Astrocyte (in vitro differentiated cells and primary cell): ENCODE measurements at regions not wholly inside any gene's neighbourhood (a gene's known extent, or its start where the extent isn't known, plus 50 kb on each side); places are given as distances from the start of the nearest gene placed in this dataset.
"Not testable (repeated sequence)": the region's sequence is repeated elsewhere in the genome, so short reads cannot be mapped to it uniquely, and the experiment has no call there.

Experiments
- DNase-seq: peaks from one replicate; pipeline ENCODE4 v3.0.0-alpha.2; 2010; ENCODE audit warnings: low read depth
- FAIRE-seq: peaks from 2 replicates; lab custom pipeline; 2011; peaks lifted over from hg19 to GRCh38; lab: Jason Lieb, UNC
- H2AFZ ChIP-seq: 2 replicates; pipeline ENCODE4 v1.6.0; 2012; ENCODE audit warnings: low read depth, low read length, inconsistent platforms
- H3K27ac ChIP-seq: 2 replicates; pipeline ENCODE4 v1.5.1; 2011; ENCODE audit warnings: low read depth, low read length, inconsistent platforms
- H3K27me3 ChIP-seq: 2 replicates; pipeline ENCODE4 v1.6.0; 2011; ENCODE audit warnings: low read length, inconsistent platforms; ENCODE audit not compliant: insufficient read depth
- H3K36me3 ChIP-seq: 2 replicates; pipeline ENCODE4 v1.5.1; 2011; ENCODE audit warnings: low read length, inconsistent platforms; ENCODE audit not compliant: insufficient read depth
- H3K4me1 ChIP-seq: 2 replicates; pipeline ENCODE4 v1.5.1; 2011; ENCODE audit warnings: low read length, inconsistent platforms; ENCODE audit not compliant: insufficient read depth
- H3K4me2 ChIP-seq: 2 replicates; pipeline ENCODE4 v1.6.0; 2012; ENCODE audit warnings: low read length, inconsistent platforms
- H3K4me3 ChIP-seq: 2 replicates; pipeline ENCODE4 v1.5.1; 2011; ENCODE audit warnings: low read depth, mild to moderate bottlenecking, low read length, inconsistent platforms; ENCODE audit not compliant: insufficient read depth
- H3K79me2 ChIP-seq: 2 replicates; pipeline ENCODE4 v1.6.0; 2012; ENCODE audit warnings: mild to moderate bottlenecking, low read length, inconsistent platforms; ENCODE audit not compliant: insufficient read depth
- H3K9ac ChIP-seq: 2 replicates; pipeline ENCODE4 v1.6.0; 2012; ENCODE audit warnings: mild to moderate bottlenecking, low read length, inconsistent platforms
- H3K9me3 ChIP-seq: 2 replicates; pipeline ENCODE4 v1.5.1; 2012; ENCODE audit warnings: low read depth, mild to moderate bottlenecking, low read length, inconsistent platforms; ENCODE audit not compliant: insufficient read depth
- H4K20me1 ChIP-seq: 2 replicates; pipeline ENCODE4 v1.6.0; 2012; ENCODE audit warnings: low read length, inconsistent platforms; ENCODE audit not compliant: insufficient read depth
- H3K27ac Mint-ChIP-seq: one replicate; pipeline ENCODE4 v1.8.0; 2021; ENCODE audit warnings: mild to moderate bottlenecking, mixed read lengths; ENCODE audit not compliant: unreplicated experiment
- H3K27me3 Mint-ChIP-seq: one replicate; pipeline ENCODE4 v1.8.0; 2021; ENCODE audit warnings: low read depth, mixed read lengths; ENCODE audit not compliant: unreplicated experiment
- H3K36me3 Mint-ChIP-seq: one replicate; pipeline ENCODE4 v1.8.0; 2021; ENCODE audit warnings: low read depth, mixed read lengths; ENCODE audit not compliant: unreplicated experiment
- H3K4me1 Mint-ChIP-seq: one replicate; pipeline ENCODE4 v1.8.0; 2021; ENCODE audit warnings: low read depth, mixed read lengths; ENCODE audit not compliant: unreplicated experiment
- H3K4me3 Mint-ChIP-seq: one replicate; pipeline ENCODE4 v1.8.0; 2021; ENCODE audit warnings: mild to moderate bottlenecking, moderate library complexity, mixed read lengths; ENCODE audit not compliant: unreplicated experiment
- H3K9me3 Mint-ChIP-seq: one replicate; pipeline ENCODE4 v1.8.0; 2021; ENCODE audit warnings: mild to moderate bottlenecking, mixed read lengths; ENCODE audit not compliant: unreplicated experiment
- CTCF ChIP-seq: IDR thresholded peaks from 2 replicates; pipeline ENCODE4 v1.5.1; 2011; ENCODE audit warnings: low read depth, mild to moderate bottlenecking, inconsistent platforms, low read length, moderate library complexity; ENCODE audit not compliant: insufficient read depth
- EZH2 ChIP-seq: IDR thresholded peaks from 2 replicates; pipeline ENCODE4 v1.6.1; 2012; ENCODE audit warnings: mild to moderate bottlenecking, low read length, inconsistent platforms; ENCODE audit not compliant: insufficient read depth

- no peak for FAIRE-seq
- no peaks in the 10 kb centered on the region for H3K36me3 Mint-ChIP-seq
- H3K4me2 ChIP-seq = no peak overlapping the region
Measured at GRCh38 chr13:18714889-18715288, 466.7 kb downstream of the TUBA3C start.

GRCh38 chr13:18710673-18711072, 471.0 kb downstream of the TUBA3C start:
- H3K4me3 ChIP-seq, H3K79me2 ChIP-seq, H3K4me2 ChIP-seq: not testable (repeated sequence)

More at GRCh38 chr13:18714889-18715288, 466.7 kb downstream of the TUBA3C start:
- no peak overlapping the region for H3K27ac ChIP-seq
- H3K4me1 Mint-ChIP-seq = no peaks in the 10 kb centered on the region
- H3K27me3 Mint-ChIP-seq = no peaks in the 10 kb centered on the region
- peaks cover 4% of the 10 kb centered on the region for H3K9me3 Mint-ChIP-seq
- no peak overlapping the region for H3K9ac ChIP-seq
- DNase-seq = no peak
- H3K36me3 ChIP-seq = no peaks in the 10 kb centered on the region
- no peak overlapping the region for H3K27ac Mint-ChIP-seq
- peaks cover 4% of the 10 kb centered on the region for H3K9me3 ChIP-seq
- no peaks in the 10 kb centered on the region for H3K27me3 ChIP-seq
- no peak overlapping the region for H2AFZ ChIP-seq
- TF ChIP-seq CTCF (no peak), EZH2 (no peak)
- no peaks in the 10 kb centered on the region for H4K20me1 ChIP-seq
- H3K4me3 ChIP-seq = no peak overlapping the region
- H3K4me1 ChIP-seq = no peaks in the 10 kb centered on the region
- no peak overlapping the region for H3K4me3 Mint-ChIP-seq
- no peaks in the 10 kb centered on the region for H3K79me2 ChIP-seq

DNA sequence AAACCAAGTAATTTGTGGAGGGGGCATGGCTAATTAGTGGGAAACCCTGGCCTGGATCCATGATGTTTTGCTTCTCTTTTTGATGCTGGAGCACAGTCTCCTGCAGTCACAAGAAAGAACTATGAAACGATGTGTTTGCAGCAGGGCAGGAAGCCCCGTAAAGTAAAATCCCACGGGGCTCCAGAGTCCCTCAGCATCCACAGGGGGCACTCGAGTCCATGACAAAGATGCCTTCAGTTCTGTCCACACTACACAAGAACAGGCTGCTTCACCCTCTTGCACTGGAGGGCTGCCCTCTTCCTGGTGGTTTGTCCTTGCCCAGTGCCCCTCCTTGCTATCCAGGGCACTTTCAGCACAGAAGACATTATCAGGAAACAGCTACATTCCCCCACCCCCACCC, 475.1 kb downstream of the TUBA3C start:
- H3K4me1 ChIP-seq, H3K4me3 Mint-ChIP-seq, H3K4me2 ChIP-seq, H3K4me3 ChIP-seq, FAIRE-seq, H3K9me3 Mint-ChIP-seq, DNase-seq, H3K36me3 ChIP-seq, H3K27ac ChIP-seq, H3K9ac ChIP-seq, H3K27ac Mint-ChIP-seq, H3K79me2 ChIP-seq, H3K36me3 Mint-ChIP-seq, H3K4me1 Mint-ChIP-seq, H3K27me3 Mint-ChIP-seq, H3K27me3 ChIP-seq, H4K20me1 ChIP-seq, H3K9me3 ChIP-seq, H2AFZ ChIP-seq: not testable (repeated sequence)

More at GRCh38 chr13:18710673-18711072, 471.0 kb downstream of the TUBA3C start:
- not testable (repeated sequence) for H4K20me1 ChIP-seq, H3K36me3 ChIP-seq, H3K27ac Mint-ChIP-seq, H3K27ac ChIP-seq, H3K9me3 ChIP-seq, DNase-seq, H3K9ac ChIP-seq, H2AFZ ChIP-seq, H3K4me3 Mint-ChIP-seq, FAIRE-seq, H3K9me3 Mint-ChIP-seq, H3K27me3 Mint-ChIP-seq, H3K4me1 Mint-ChIP-seq, H3K36me3 Mint-ChIP-seq, H3K27me3 ChIP-seq, H3K4me1 ChIP-seq

DNA sequence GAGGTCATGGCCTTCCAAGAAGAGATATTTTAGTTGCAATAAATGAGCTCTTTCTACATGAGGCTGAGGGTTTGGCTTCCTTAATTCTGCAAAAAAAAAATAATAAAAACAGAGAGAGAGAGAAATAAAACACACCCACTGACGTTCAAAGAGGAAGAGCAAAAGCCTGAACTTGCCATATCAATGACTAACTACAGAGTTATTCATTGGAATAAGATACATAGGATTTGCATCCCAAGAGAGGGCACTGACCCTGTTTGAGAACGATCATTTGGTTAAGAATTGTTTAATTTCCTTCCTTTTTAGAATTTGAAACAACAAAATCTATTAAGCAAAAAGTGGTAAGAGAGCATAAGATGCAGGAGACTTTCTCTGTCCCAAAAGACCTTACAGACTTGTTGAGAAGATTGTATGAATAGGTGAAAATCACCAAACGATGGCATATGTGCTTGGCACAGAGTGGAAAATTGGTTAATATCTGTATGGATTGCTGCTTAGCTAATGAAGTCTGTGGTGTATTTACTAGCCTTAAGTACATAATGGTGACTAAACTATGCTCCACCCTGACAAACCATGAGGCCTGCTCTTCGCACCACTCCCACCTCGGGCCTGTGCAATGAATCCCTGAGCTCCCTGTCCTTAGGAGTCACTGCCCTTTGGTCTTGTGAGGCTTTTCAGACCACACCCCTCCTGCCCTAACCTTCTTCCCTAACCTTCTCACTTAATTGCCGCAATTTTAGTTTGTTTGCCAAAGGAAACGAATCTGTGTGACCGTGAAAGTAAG, 479.0 kb downstream of the TUBA3C start:
- H3K9me3 Mint-ChIP-seq = peaks cover 12% of the 10 kb centered on the region
- FAIRE-seq = not testable (repeated sequence)

DNA sequence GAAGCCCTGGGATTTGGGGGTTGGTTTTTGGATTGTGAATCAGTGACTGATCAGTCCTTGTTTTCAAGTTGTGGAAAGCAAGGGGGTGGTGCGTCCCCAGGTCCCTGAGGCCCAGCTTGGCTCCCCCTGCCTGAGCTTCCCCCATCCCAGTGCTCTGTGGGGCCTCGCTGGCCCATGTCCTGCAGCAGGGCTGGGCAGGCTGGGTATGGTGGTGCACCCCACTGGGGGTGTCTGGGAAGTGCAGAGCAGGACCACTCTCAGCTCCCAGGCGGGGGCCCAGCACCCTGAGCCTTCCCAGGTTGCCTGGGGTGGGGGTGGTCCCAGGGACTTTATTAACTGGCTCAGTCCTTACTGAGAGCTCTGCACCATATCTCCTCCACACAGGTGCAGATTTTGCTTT, 483.3 kb downstream of the TUBA3C start:
- H3K27me3 Mint-ChIP-seq, H3K27ac ChIP-seq, DNase-seq, H3K4me1 Mint-ChIP-seq, H3K27me3 ChIP-seq, H4K20me1 ChIP-seq, H3K36me3 ChIP-seq, H3K9me3 ChIP-seq, H2AFZ ChIP-seq, FAIRE-seq, H3K9ac ChIP-seq, H3K4me1 ChIP-seq, H3K4me3 ChIP-seq, H3K4me3 Mint-ChIP-seq, H3K4me2 ChIP-seq, H3K27ac Mint-ChIP-seq, H3K79me2 ChIP-seq, H3K36me3 Mint-ChIP-seq: not testable (repeated sequence)
- H3K9me3 Mint-ChIP-seq = peaks cover 12% of the 10 kb centered on the region

More for the DNA sequence above, 479.0 kb downstream of the TUBA3C start:
- H3K27ac ChIP-seq, DNase-seq, H3K9me3 ChIP-seq, H3K4me1 ChIP-seq, H3K4me1 Mint-ChIP-seq, H3K4me3 ChIP-seq, H4K20me1 ChIP-seq, H3K36me3 ChIP-seq, H3K36me3 Mint-ChIP-seq, H3K27me3 Mint-ChIP-seq, H3K9ac ChIP-seq, H3K4me2 ChIP-seq, H3K27ac Mint-ChIP-seq, H3K4me3 Mint-ChIP-seq, H3K27me3 ChIP-seq, H3K79me2 ChIP-seq, H2AFZ ChIP-seq: not testable (repeated sequence)
